Hepatic stellate cell (primary cell): ENCODE measurements at regions not wholly inside any gene's neighbourhood (a gene's known extent, or its start where the extent isn't known, plus 50 kb on each side); places are given as distances from the start of the nearest gene placed in this dataset.

Experiments
- DNase-seq: peaks from one replicate; pipeline ENCODE4 v3.0.0; 2011; ENCODE audit warnings: low spot score

DNA sequence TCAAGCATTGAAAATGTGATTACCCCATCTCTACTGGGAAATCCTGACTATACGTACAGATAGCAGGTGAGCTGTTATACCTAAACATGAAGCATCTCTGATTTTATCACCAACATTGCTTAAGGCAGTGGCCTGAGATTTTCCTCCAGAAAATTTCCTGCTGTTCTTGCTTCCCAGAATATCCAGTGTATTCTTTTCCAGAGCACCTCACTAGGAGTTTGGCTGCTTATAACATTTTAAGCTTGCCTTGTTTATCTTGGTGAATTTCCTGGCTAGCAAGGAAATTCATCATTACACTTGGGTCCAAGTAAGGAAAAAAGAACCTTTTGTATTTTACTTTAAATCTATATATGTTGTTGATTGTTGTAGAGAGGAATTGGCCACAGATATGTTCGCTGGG is 73.0 kb upstream of the CLCN4 start:
- DNase-seq, result no peak

DNA sequence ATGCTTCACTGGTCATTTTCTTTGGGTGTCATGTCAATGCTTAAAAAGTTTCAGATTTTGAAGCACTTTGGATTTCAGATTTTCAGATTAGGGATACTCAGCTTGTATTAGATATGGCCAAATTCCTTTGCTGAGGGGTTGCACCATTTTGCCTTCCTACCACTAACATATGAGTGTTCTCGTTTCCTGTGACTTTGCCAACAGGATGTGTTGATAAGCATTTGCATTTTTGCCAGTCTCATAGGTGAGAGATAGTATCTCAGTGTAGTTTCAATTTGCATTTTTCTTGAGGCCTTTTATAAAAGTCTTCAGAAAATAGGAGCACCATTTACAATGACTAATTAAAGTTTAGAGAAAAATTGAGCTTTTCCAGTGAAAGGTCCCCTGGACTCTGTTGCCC is 71.6 kb upstream of the CLCN4 start:
- no peak for DNase-seq

DNA sequence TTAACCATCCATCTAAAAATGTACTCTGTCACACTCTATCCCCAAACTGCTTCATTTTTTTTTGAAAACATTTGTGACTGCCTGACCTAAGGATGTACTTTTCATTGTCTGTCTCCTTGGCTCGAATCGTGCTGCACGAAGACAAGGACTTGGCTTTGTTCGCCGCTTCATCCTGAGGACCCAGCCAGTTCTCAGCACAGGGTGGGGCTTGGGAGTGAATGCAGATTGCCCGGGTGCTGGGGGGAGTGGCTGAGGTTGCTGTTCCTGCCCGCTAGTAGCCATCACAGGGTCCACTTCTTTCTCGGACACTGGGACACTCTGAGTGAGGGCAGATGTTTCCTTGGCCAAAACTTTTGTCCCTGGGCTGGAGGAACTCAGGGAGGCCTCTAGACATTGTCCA is 70.1 kb upstream of the CLCN4 start:
- DNase-seq, result no peak

DNA sequence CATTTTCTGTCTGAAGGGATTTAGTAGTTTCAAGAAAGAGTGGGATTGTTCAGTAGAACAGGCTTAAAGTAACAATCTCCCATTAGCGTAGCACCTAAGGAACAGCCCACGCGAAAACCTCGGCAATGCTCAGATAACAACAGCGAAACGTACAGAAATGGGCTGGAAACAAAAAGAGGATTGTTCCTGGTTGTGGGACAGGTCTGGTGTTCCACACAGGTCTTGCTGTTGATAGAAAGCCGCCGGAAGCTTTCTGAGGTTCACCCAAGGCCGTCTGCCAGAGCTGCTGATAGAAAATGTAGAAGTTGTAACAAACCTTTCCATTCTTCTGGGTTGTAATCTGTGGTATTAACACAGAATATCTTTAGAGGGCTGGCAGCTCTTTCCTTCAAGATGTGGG is 69.4 kb upstream of the CLCN4 start:
- DNase-seq, result no peak

GRCh38 chrX:10089378-10089795 is 67.4 kb upstream of the CLCN4 start:
- no peak for DNase-seq

GRCh38 chrX:10090319-10090718 is 66.5 kb upstream of the CLCN4 start:
- DNase-seq, result no peak

DNA sequence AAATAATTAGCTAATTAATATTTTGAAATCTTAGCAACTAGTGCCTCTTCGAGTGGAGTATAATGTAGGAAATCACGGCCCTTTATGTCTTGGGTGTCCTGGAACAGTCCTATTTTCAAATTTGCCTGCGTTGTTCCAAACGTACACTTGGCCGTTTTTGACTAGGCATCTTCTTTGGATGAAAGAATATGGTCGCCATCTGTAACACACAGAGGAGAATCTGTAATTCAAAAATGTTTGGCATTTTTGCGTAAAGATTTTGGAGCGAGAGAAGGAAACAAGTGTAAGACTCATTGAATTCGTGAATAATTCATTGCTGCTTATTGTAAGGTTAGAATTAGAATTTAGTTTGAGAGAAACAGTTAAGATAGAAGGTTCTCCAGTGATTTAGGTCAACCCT is 61.5 kb upstream of the CLCN4 start:
- no peak for DNase-seq

GRCh38 chrX:10095698-10096432 is 60.9 kb upstream of the CLCN4 start:
- no peak for DNase-seq

- DNase-seq, result no peak
Observed at GRCh38 chrX:10098270-10098713, 58.5 kb upstream of the CLCN4 start.

- no peak for DNase-seq
Observed at GRCh38 chrX:10099411-10099810, 57.4 kb upstream of the CLCN4 start.

DNA sequence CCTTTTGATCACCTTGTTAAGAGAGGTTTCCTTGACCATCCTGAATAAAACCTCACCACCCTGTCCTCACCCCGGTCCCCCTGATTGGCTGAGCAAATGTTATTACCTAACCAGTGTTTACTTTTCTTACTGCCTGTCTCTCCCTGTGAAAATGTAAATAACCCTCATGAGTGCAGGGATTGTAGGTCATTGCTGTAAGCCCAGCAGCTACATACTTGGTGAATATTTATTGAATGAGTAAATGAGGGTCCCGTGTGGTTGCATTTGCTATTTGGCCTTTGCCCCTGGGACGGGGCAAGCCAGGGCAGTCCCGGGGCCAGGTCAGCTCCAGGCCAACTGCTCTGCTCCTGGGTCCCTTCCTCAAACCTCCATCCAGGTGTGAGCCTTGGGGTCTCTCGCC is 55.5 kb upstream of the CLCN4 start:
- no peak for DNase-seq

GRCh38 chrX:10102046-10102704 is 54.6 kb upstream of the CLCN4 start:
- DNase-seq, result no peak

GRCh38 chrX:10103023-10103422 is 53.8 kb upstream of the CLCN4 start:
- DNase-seq, result no peak

DNA sequence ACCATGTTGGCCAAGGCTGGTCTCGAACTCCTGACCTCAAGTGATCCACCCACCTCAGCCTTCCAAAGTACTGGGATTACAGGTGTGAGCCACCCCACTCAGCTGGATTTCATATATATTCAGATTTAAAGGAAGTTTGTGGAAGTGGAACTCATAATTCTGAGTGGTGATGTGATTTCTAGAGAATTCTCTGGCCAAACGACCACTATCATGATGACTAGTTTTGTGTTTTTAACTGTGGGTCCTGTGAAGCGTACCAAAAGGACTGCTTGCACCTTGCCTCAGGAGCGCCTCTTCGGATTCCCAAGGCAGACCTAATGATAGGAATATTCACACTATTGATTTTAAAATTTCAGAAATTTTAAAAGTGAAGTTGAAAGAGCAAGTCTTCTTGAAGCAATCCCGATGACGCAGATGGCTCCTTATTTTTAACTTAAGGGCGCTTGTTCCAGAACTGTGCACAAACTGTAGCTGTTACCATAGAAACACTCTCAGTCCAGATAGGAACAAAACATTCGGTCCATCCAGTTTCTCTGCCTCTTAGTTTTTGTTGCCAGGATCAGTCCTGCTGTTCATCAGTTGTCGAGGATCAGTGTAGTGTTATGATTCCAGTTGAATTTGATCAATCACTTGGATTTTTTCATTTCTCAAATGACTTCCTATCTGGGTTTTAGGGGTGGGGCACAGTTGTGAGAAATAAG is 51.7 kb upstream of the CLCN4 start:
- DNase-seq, result no peak

- DNase-seq, result no peak
Observed at GRCh38 chrX:10106806-10107205, 50.0 kb upstream of the CLCN4 start.
